ENCODE measurements at regions not wholly inside any gene's neighbourhood (a gene's known extent, or its start where the extent isn't known, plus 50 kb on each side); places are given as distances from the start of the nearest gene placed in this dataset.
"Not testable (repeated sequence)": the region's sequence is repeated elsewhere in the genome, so short reads cannot be mapped to it uniquely, and the experiment has no call there.

GRCh38 chr17:70523426-70523825 is 354.1 kb downstream of the KCNJ2 start:
- Histone ChIP-seq H2AFZ (replicated peaks; ENCODE audit: low read length, poor library complexity) (no peak overlapping the region), H3K27ac (ENCODE audit: insufficient read depth, low read length) (no peak overlapping the region), H2AK9ac (replicated peaks; ENCODE audit: low read depth, low read length, poor library complexity) (no peak overlapping the region), H3K14ac (replicated peaks; ENCODE audit: low read depth, low read length) (no peak overlapping the region), H3K4me3 (ENCODE audit: insufficient read depth, low read depth, low read length) (no peak overlapping the region), H3K4ac (ENCODE audit: low read depth, low read length) (no peak overlapping the region), H3K56ac (ENCODE audit: extremely low read depth, insufficient read depth, low read length) (no peak overlapping the region), H3K9me1 (ENCODE audit: insufficient read depth, low read length) (no peaks in the 10 kb centered on the region), H3K23ac (ENCODE audit: low read depth, low read length) (no peak overlapping the region), H2BK15ac (ENCODE audit: low read depth, low read length) (no peak overlapping the region), H3K9ac (ENCODE audit: low read depth, low read length) (no peak overlapping the region), H2BK120ac (ENCODE audit: low read depth, low read length) (no peak overlapping the region), H3K4me2 (ENCODE audit: low read depth, low read length) (no peak overlapping the region), H2BK5ac (ENCODE audit: low read depth, low read length, poor library complexity, severe bottlenecking) (no peak overlapping the region), H3K79me1 (ENCODE audit: low read depth in 1 of 2, low read length in 2 of 2) (no peaks in the 10 kb centered on the region), H3K36me3 (ENCODE audit: control insufficient read depth, insufficient read depth, low read length) (no peaks in the 10 kb centered on the region), H2AK5ac (ENCODE audit: low read depth, low read length) (no peak overlapping the region), H3K4me1 (ENCODE audit: control insufficient read depth, insufficient read depth, low read length) (no peaks in the 10 kb centered on the region), H3K9me3 (ENCODE audit: control insufficient read depth, insufficient read depth, low read length) (no peaks in the 10 kb centered on the region), H4K91ac (ENCODE audit: insufficient read depth, low read depth, low read length) (no peak overlapping the region), H2BK20ac (ENCODE audit: low read depth, low read length) (no peak overlapping the region), H4K20me1 (ENCODE audit: insufficient read depth, low read length) (no peaks in the 10 kb centered on the region), H4K5ac (ENCODE audit: low read depth, low read length) (no peak overlapping the region), H3K27me3 (ENCODE audit: control insufficient read depth, insufficient read depth, low read length) (no peaks in the 10 kb centered on the region), H3K18ac (ENCODE audit: low read depth, low read length) (no peak overlapping the region), H4K8ac (ENCODE audit: low read depth in 2 of 2, low read length in 2 of 2) (no peak overlapping the region)
- in situ Hi-C loops (cut with MboI; ENCODE audit: low sequenced_read_pairs), result no loop called here
- intact Hi-C loops (cut with micrococcal nuclease), result no loop called here
- dilution Hi-C loops (cut with HindIII; ENCODE audit: low sequenced_read_pairs, unreplicated experiment), result no loop called here
- ATAC-seq (ENCODE audit: low read depth) (no peak), DNase-seq (no peak)
- no TSS peak for BruUV-seq (replicated peaks)
- TF ChIP-seq USF2 (IDR thresholded peaks at IDR 0.05; ENCODE audit: low read depth, low read length) (no peak), RFX5 (IDR thresholded peaks at IDR 0.05; ENCODE audit: low read depth, low read length) (no peak)
- WGBS, 2 experiments (ENCODE audit: extremely low coverage in 2 of 2, insufficient read length in 1 of 2), result no CpG with 5 or more reads among the region's 4 CpGs
- ChIA-PET POLR2A (ENCODE audit: unreplicated experiment) (no interaction called here), CTCF (no interaction called here)

- DNase-seq; H3K4ac ChIP-seq (ENCODE audit: low read depth, low read length); H3K4me1 ChIP-seq (ENCODE audit: control insufficient read depth, insufficient read depth, low read length); POLR2A ChIA-PET (ENCODE audit: unreplicated experiment); H2BK20ac ChIP-seq (ENCODE audit: low read depth, low read length); H3K23ac ChIP-seq (ENCODE audit: low read depth, low read length); H2BK15ac ChIP-seq (ENCODE audit: low read depth, low read length); CTCF ChIA-PET; H2AK9ac ChIP-seq (replicated peaks; ENCODE audit: low read depth, low read length, poor library complexity); BruUV-seq (replicated peaks); H4K5ac ChIP-seq (ENCODE audit: low read depth, low read length); intact Hi-C loops (cut with micrococcal nuclease); H2BK5ac ChIP-seq (ENCODE audit: low read depth, low read length, poor library complexity, severe bottlenecking); H2AFZ ChIP-seq (replicated peaks; ENCODE audit: low read length, poor library complexity); H2BK120ac ChIP-seq (ENCODE audit: low read depth, low read length); H3K56ac ChIP-seq (ENCODE audit: extremely low read depth, insufficient read depth, low read length); H3K27ac ChIP-seq (ENCODE audit: insufficient read depth, low read length); ATAC-seq (ENCODE audit: low read depth); H3K14ac ChIP-seq (replicated peaks; ENCODE audit: low read depth, low read length); H3K4me3 ChIP-seq (ENCODE audit: insufficient read depth, low read depth, low read length); H4K20me1 ChIP-seq (ENCODE audit: insufficient read depth, low read length); H3K9ac ChIP-seq (ENCODE audit: low read depth, low read length); in situ Hi-C loops (cut with MboI; ENCODE audit: low sequenced_read_pairs); H3K9me3 ChIP-seq (ENCODE audit: control insufficient read depth, insufficient read depth, low read length); H4K8ac ChIP-seq (ENCODE audit: low read depth in 2 of 2, low read length in 2 of 2); H3K36me3 ChIP-seq (ENCODE audit: control insufficient read depth, insufficient read depth, low read length); H2AK5ac ChIP-seq (ENCODE audit: low read depth, low read length); H3K27me3 ChIP-seq (ENCODE audit: control insufficient read depth, insufficient read depth, low read length); dilution Hi-C loops (cut with HindIII; ENCODE audit: low sequenced_read_pairs, unreplicated experiment); H4K91ac ChIP-seq (ENCODE audit: insufficient read depth, low read depth, low read length); H3K79me1 ChIP-seq (ENCODE audit: low read depth in 1 of 2, low read length in 2 of 2); H3K9me1 ChIP-seq (ENCODE audit: insufficient read depth, low read length); H3K4me2 ChIP-seq (ENCODE audit: low read depth, low read length); H3K18ac ChIP-seq (ENCODE audit: low read depth, low read length): not testable (repeated sequence)
- 100% methylated on average over 2 of the region's 7 CpGs; no CpG with 5 or more reads in 1 of the 2 experiments for WGBS, 2 experiments (ENCODE audit: extremely low coverage in 2 of 2, insufficient read length in 1 of 2)
Observed at GRCh38 chr17:70525035-70525434, 355.7 kb downstream of the KCNJ2 start.

Measured in IMR-90 (cell line).